EL (cell line): ENCODE measurements at regions not wholly inside any gene's neighbourhood (a gene's known extent, or its start where the extent isn't known, plus 50 kb on each side); places are given as distances from the start of the nearest gene placed in this dataset.

Experiments
- DNase-seq: peaks from one replicate; pipeline ENCODE4 v3.0.0-alpha.2; 2016

DNA sequence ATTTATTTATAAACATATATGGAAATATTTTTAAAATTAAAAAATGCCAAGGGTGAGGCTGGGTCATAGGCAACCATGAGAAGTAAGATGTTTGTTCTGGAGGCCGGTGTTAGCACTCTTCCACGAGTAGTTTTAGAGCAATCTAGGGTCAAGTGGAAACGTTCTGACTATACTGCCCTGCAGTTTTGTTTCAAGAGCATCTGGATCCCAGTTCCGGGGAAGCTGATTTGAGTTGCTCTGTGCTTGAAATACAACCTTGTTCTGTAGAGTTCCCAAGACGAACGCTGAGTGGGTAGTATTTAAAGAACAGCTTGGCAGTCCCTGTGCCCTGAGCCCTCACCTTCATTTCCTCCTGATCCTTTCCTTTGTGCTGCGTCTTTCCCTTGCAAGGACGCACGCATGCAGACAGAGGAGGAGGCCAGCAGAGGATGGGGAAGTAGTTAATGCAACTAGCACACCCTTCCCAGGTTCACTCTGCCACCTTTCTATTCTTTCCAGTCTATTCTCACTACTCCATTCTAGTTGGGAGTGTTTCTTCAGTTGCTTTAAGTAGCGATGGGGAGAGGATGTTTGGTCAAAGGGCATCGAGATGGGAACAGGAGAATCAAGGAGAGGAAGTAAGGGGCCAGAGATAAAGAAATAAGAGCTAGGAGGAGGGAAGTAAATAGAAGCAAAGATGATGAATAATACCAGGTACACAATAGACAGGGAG lies 68.3 kb upstream of the ZSWIM6 start:
- DNase-seq = no peak

DNA sequence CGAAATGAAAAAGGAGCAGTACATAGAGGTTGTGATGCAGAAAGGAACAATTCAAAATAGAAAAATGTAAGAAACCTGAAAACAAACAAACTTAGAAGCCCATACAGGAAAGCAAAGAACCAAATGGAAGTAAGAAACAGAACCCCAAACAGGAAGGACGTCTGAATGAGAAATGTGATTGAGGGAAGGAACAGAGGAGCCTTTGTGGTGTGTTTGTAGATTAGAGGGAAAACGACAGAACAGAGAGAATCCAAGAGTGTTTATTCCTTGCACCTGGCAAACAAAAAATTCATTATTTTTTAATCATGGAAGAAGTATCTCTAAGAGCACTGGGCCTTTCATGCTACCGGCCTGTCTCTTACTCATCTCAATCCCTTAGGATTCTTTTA lies 67.8 kb upstream of the ZSWIM6 start:
- DNase-seq = no peak

DNA sequence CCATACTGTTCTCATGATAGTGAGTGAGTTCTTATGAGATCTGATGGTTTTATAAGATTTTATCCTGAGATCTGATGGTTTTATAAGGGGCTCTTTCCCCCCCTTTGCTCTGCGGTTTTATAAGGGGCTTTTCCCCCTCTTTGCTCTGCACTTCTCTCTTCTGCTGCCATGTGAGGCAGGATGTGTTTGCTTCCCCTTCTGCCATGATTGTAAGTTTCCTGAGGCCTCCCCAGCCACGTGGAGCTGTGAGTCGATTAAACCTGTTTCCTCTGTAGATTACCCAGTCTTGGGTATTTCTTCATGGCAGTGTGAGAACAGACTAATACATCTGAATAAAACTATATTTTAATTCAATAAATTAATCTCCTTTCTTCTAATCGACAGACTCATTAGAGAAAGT lies 64.9 kb upstream of the ZSWIM6 start:
- no peak for DNase-seq

DNA sequence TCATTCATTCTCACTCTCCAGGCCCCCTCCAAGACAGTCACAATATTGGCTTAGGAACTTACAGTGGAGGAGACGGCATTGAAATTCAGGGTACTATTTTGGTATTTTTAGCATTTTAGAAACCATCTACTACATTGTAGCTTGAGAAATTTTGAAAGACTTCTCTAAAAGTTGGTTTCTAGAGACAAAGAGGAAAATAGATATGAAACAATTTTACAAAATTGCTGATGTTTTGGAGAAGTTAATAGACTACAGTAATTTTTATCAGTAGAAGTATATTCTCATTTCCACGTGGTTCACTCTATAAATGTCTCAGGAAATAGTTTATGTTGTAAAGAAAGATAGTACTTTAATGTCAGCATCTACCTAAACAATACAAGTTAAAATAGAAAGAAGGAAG lies 63.2 kb upstream of the ZSWIM6 start:
- no peak for DNase-seq

DNA sequence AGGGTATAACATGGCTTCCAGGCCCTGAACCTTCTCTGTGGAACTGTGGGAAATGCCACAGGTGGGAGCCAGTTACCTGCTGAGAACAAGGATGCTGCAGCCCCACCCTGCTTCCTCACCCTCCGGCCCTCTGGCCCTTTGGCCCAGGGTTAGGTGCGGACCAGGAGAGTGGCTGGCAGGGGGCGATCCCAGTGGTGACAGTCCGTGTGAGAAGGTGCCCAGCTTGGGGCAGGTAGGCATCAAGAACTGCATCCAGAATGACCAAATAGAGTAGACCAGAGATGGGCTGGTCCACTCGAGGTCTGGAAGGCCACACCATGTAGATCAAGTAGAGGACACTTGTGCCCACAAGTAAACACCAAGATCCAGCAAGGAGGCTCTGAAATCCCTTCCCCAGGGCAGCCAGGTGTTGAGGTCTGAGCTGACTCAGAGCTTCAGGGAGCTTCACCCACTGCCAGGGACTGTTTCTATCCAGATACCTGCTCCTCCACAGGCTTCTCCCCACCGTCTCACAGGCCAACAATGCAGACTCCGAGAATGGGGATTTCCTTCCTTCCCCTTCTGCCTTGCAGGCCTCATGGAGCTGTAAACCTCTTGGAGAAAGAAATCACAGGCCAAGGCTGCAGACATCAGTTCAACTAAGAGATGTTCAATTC lies 61.4 kb upstream of the ZSWIM6 start:
- no peak for DNase-seq

DNA sequence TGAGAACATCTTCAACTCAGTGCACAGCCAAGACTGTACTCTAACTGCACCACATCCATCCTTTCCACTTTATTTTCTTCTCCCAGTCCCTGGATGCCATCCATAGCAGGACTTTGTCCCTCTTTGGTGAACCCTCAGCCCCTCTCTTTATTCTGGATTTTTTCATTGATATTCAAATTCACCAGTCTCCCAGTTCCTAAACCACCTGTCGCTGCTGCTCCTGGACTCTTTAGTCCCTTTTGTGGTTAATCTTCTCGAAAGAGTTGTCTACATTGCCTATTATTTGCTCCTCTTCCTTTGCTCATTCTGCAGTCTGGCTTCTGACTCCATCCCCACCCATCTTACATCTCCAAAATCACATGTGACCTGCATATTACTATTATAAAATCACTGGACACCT lies 59.4 kb upstream of the ZSWIM6 start:
- no peak for DNase-seq

DNA sequence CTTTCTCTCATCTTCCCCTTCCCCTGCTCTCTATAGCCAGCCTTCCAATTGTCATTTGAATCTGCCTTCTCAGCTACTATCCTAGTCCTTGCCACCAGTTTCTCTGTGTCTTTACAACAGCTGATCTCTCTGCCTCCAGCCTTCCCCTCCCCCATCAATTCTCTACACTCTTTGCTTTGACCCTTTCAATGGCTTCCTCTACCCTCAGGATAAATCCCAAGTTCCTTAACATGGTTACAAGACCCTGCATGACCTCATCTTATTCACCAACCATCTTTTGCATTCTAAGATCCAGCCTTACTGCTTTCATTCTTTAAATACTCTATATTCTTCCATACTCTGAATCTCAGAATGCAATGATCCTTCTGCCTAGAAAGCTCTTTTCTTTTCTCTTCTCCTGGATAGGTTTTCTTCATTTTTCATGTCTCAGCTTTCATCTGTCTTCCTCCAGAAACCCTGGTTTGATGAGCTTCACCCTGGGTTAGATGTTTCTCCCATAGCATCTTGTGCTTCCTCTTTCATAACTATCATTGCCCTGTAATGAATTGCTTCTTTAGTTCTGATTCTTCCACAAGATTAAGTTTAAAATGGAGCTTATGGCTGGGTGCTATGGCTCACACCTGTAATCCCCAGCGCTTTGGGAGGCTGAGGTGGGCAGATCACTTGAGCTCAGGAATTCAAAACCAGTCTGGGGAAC lies 58.6 kb upstream of the ZSWIM6 start:
- no peak for DNase-seq

DNA sequence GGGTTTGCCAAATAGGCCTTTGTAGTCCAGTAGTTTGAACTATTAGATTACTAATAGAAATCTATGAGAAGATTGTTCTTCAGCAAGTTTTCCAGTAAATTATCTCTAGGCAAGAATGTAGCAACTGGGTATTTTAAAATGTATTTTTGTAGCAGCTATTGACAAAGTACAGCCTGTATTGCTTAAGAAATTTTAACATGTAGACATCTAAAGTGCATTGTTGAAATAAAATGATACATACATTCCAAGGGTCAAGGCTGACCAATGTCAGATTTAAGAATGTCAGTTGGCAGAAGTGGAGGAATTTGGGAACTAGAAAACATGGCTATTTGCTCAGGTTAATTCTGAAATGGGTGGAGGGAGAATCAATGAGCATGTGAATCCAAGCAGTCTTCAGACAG lies 57.5 kb upstream of the ZSWIM6 start:
- peak; percentile 31 for DNase-seq

DNA sequence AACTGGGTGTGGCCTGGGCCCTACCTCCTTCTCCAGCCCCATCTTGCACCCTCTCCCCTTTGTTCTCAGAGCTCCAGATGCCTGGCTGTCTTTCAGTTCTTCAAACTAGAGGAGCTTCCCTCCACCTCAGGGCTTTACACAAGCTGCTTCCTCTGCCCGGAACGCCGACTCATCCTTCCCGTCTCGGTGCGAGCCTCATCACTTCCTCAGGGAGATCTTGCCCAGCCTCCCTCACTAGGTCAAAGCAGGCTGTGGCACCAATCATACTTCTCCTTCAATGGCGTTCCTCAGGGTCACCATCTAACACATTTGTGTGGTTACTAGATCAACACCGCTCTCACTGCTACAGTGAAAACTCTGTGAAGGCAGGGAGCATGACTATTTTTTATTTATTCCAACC lies 56.2 kb upstream of the ZSWIM6 start:
- peak; percentile 80 for DNase-seq

DNA sequence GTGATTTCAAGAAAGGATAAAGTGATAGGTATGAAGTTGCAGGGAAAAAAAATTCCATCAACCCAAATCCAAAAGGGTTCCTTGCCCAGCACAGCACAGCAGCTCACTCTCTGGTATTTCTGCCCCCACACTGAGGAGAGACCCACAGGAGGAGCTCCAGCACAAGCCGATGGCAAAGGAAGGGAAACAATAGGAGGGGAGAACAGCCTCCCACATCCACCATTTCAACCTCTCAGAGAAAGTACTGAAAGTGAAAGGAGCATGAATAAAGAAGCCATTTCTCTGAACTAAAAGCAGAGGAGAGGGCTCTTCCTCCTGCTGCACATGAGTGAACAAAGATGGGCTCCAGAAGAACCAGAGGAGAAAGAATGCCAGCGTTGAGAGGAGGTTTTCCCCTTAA lies 54.9 kb upstream of the ZSWIM6 start:
- peak; percentile 55 for DNase-seq

DNA sequence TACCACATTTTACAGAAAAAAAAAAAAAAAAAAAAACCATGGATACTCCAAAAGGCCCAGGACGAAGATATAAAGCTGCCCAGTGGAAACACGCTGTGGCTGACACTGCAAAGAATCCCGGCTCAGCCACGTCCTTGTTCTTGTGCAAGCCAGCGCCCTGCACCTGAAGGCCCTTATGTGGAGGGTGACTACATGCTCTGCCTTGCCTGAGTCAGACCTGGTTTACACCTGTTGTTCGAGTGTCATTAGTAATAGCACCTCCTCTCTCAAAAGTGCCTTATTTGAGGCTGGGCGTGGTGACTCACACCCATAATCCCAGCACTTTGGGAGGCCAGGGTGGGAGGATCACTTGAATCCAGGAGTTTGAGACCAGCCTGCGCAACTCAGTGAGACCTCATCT lies 54.3 kb upstream of the ZSWIM6 start:
- no peak for DNase-seq

DNA sequence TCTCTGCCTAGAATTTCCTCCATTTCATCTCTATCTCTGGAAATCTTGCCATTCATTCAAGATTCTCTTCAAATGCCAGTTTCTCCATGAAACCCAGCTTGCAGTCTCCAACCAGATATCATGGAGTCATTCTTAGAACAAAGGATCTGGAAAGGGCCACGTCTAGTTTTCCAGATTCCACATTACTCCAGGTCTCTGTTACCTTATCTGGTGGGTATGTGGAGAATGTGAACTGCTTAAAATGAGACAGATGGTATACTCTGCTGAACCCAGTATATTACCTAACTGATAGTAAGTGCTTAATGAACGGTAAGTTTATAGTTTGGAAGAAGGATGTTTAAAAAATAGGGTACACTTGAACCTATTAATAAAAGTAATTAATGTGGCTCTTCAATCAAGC lies 52.3 kb upstream of the ZSWIM6 start:
- DNase-seq = peak; percentile 29

DNA sequence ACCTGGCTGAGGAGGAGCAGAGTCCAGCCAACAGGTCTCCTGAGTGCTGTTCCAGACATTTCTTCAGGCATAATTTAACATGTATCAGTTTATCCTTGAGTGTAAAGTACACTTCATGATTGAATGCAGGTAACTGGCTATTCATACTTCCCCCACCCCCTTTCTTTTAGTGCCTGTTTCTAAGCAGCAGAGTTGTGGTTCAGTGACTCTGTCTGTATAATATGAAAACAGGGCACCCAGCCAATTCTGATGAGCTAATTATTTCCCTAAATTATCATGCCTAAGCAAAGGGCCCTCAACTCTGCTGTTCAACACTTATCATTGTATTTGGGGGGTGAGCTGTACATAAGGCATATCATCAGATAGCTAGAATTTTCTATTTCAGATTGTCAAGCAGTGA lies 51.9 kb upstream of the ZSWIM6 start:
- peak; percentile 89 for DNase-seq

DNA sequence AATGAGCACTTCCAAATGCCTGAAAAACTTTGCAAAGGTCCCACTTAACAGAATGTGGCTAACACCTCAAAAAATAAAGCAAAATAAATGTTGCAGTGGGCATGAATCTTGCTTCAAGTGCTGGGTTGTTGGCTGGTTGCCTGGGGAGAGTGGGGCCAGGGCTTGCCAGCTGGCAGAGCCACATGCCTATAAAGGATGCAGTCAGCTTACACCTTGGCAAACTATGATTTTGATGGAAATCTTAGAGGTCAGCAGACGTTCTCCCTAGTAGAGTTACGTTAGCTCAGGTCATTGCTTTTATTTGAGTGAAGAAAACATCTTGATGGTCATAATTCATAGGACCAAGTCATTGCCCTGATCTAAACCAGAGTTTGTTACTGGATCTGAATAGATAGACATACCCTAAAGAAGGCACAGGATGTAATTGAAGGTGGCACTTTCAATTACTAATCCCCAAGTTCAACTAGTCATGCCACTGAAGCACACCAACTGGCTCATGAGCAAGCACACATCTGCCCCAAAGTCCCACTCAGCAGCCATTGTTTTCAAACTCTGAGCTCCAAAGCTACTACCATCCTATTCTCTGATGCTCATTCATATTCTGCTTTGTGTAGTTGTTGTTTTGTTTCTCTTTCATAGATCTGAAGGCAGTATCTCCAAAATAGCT lies 51.2 kb upstream of the ZSWIM6 start:
- DNase-seq = peak; percentile 30

DNA sequence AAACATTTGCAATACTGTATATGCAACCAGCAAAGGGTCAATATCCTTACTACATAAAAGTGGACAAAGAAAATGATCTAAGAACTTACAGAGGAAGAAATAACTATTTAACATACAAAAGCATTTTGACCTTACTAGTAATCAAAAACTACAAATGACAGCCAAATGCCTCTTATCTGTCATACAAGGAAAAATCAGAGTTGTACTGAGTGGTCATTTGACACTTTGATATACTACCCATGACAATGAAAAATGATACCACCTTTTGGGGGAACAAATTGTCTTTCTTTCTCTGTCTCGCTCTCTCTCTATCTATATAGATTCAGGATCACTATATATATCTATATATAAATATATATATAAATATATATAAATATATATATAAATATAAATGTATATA lies 50.4 kb upstream of the ZSWIM6 start:
- DNase-seq = no peak
